Activated T-helper 17 cell treated with anti-CD3 and anti-CD28 coated beads, Interleukin-2, amount 50 U/mL, for 72 hours (primary cell): ENCODE measurements at regions not wholly inside any gene's neighbourhood (a gene's known extent, or its start where the extent isn't known, plus 50 kb on each side); places are given as distances from the start of the nearest gene placed in this dataset.
"Not testable (repeated sequence)": the region's sequence is repeated elsewhere in the genome, so short reads cannot be mapped to it uniquely, and the experiment has no call there.

Source experiments
- ATAC-seq: fragments of 150-1000 bp; cut with Tn5 transposase; replicated peaks from 2 replicates; pipeline ENCODE4 v1.10.0; 2021; ENCODE audit warnings: mild to moderate bottlenecking, moderate library complexity
- H3K27ac Mint-ChIP-seq: one replicate; pipeline ENCODE4 v1.8.0; 2022; ENCODE audit warnings: mixed read lengths
- H3K27me3 Mint-ChIP-seq: one replicate; pipeline ENCODE4 v1.8.0; 2022; ENCODE audit warnings: mixed read lengths
- H3K36me3 Mint-ChIP-seq: one replicate; pipeline ENCODE4 v1.8.0; 2022; ENCODE audit warnings: low read depth, mild to moderate bottlenecking, mixed read lengths
- H3K4me1 Mint-ChIP-seq: one replicate; pipeline ENCODE4 v1.8.0; 2022; ENCODE audit warnings: mixed read lengths
- H3K4me3 Mint-ChIP-seq: one replicate; pipeline ENCODE4 v1.8.0; 2022; ENCODE audit warnings: mild to moderate bottlenecking, mixed read lengths
- H3K9me3 Mint-ChIP-seq: one replicate; pipeline ENCODE4 v1.8.0; 2022; ENCODE audit warnings: mixed read lengths

DNA sequence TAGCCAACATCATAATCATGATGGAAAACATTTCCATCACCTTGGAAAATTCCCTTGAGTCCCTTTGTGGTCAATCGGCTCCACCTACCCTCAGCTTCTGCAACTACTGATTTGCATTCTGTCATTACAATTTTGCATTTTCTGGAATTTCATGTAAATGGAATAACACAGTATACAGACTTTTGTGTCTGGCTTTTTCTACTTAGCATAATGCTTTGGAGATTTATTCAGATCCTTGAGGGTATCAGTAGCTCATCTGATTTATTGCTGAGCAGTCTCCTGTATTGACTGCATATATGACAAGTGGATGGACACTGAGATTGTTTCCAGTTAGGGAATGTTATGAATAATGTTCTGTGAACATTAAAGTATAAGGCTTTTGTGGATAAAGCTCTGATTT, 358.3 kb downstream of the USP25 start:
- ATAC-seq, result no peak
- Mint-ChIP-seq H3K4me1 (no peaks in the 10 kb centered on the region), H3K27ac (no peak overlapping the region)

DNA sequence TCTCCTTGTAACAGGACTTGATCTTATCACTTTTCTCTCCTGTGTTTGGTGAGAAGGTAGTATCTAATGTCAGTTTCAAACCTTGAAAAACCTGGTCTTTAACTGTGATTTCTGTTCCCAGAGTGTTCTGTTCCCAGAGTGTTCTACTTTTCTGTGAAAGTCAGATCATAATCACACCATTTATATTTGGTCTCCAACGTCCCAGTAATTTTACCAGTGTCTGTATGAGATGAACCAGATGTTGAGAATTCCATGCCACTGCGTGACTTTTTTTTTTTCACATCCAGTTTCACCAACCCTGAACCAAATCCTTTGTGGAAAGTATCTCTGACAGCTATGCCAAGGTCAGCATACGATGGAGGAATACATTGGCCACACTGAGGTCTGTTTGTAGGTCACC, 365.2 kb downstream of the USP25 start:
- no peaks in the 10 kb centered on the region for H3K4me1 Mint-ChIP-seq
- no peaks in the 10 kb centered on the region for H3K9me3 Mint-ChIP-seq
- no peaks in the 10 kb centered on the region for H3K36me3 Mint-ChIP-seq
- H3K27me3 Mint-ChIP-seq, result no peaks in the 10 kb centered on the region
- H3K4me3 Mint-ChIP-seq, result no peak overlapping the region
- no peak for ATAC-seq
- no peak overlapping the region for H3K27ac Mint-ChIP-seq

More for the DNA sequence above, 358.3 kb downstream of the USP25 start:
- Mint-ChIP-seq H3K36me3 (no peaks in the 10 kb centered on the region), H3K27me3 (no peaks in the 10 kb centered on the region), H3K9me3 (no peaks in the 10 kb centered on the region), H3K4me3 (no peak overlapping the region)

DNA sequence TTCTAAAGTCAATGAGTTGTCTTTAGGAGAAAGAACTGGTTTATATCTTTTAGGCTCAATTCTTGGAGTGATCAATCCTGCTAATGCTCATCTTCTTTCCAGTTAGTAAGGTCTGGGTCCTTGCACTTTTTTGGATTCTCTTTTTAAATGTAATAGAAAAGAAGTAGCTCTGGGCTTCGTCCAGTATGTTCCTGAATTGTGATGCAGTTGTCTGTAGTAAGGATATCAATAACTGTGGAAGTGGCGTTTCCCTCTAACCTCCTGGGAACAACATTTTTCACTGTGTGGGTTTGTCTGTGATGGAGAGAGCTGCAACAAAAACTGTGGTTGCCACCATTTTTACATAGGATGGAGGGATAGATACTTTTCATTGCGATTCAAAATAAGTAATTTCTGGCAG, 367.2 kb downstream of the USP25 start:
- Mint-ChIP-seq H3K27me3 (no peaks in the 10 kb centered on the region), H3K9me3 (no peaks in the 10 kb centered on the region), H3K27ac (no peak overlapping the region), H3K4me1 (no peaks in the 10 kb centered on the region), H3K36me3 (no peaks in the 10 kb centered on the region), H3K4me3 (no peak overlapping the region)
- ATAC-seq, result no peak

DNA sequence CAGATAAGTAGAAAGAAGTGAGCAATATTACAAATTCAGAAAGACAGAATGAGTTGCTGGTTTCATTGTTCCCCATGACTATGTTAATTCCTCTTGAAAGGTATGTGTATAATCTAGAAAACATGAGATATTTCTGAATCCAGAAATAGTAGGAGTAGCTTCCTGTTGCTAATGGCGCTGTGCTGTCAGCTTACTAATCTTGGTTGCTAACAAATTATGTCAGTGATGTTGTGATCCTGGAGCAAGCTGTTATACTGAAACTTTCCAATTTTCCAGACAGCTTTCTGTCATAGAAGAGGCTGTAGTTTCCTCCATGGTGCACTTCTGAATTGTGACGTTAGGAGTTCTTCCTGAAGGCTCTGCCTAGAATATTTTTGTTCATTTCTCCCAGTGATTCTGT, 372.3 kb downstream of the USP25 start:
- no peak overlapping the region for H3K4me3 Mint-ChIP-seq
- no peaks in the 10 kb centered on the region for H3K27me3 Mint-ChIP-seq
- H3K9me3 Mint-ChIP-seq, result no peaks in the 10 kb centered on the region
- no peak for ATAC-seq
- H3K4me1 Mint-ChIP-seq, result no peaks in the 10 kb centered on the region
- H3K36me3 Mint-ChIP-seq, result no peaks in the 10 kb centered on the region
- no peak overlapping the region for H3K27ac Mint-ChIP-seq

DNA sequence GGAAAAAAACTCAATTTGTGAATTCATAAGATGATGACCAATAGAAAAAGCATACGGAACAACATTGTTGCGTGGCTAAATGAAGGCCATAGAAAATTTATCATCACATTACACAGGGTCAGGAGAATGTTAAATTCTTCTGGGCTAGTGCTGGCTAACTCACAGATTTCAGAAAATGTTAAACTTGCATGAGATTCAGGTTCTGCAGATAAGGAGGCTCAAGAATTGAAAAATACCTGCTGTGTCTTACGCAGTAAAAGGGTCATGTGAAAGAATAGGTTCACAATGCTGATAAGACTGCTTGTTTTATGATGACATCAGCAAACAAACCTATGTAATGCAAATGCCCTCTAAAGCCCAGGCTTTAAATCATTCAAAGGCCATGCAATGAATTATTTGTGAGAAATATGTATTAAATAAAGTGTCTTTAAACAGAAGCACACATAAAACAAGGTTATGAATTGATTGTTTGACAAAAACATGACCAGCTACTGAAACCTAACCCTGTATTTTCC, 378.8 kb downstream of the USP25 start:
- Mint-ChIP-seq H3K36me3 (no peaks in the 10 kb centered on the region), H3K27me3 (no peaks in the 10 kb centered on the region), H3K4me1 (no peaks in the 10 kb centered on the region), H3K4me3 (no peak overlapping the region), H3K9me3 (no peaks in the 10 kb centered on the region), H3K27ac (no peak overlapping the region)
- no peak for ATAC-seq

DNA sequence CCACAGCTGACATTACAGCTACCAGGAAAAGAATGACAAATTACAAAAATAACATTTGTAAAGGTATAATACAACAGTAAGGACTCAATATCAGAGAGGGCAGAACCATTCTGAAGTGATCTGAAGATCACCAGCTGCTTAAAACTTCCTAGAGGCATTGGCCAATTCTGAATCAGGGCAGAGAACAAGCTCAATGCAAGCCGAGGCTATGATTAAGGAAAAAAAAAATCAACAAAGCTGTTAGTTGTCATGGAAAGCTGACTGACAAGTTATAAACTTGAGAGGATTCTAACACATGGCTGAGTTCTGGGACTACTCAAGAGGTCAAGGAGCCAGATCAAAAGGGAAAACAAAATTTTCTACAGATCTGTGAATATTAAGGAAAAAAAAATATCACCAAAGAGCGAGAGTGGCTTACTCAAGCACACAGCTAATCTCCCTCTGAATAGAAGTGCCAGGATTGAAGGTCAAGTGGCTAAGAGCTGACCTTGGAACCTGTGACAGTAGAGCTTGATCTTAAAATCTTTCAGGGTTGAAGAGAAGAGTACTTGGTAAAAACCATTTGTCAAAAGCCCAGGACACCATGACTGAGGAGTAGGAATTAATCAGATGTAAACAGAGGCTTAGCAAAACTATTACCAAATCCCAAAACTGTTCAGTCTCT, 383.4 kb downstream of the USP25 start:
- no peaks in the 10 kb centered on the region for H3K27me3 Mint-ChIP-seq
- H3K4me3 Mint-ChIP-seq, result no peak overlapping the region
- no peak overlapping the region for H3K27ac Mint-ChIP-seq
- H3K4me1 Mint-ChIP-seq, result no peaks in the 10 kb centered on the region
- peaks cover 5% of the 10 kb centered on the region for H3K9me3 Mint-ChIP-seq
- no peaks in the 10 kb centered on the region for H3K36me3 Mint-ChIP-seq
- no peak for ATAC-seq

DNA sequence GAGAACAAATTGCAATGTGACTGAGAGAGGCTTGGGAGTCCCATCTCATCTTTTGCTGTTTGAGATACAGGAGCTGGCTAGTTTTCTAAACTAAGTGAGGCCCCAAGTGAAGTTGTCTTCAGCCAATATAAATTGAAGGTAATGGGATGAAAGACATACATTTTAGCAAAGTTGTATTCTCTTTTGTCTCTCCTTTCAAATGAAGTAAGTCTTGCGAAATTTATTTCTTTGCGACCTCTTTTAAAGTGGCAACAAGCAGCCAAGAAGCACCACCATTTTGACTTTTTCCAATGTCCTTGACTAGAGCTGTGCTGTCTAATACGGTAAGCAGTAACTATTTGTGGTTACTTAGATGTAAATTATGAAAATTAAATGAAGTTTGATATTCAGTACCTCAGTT, 385.7 kb downstream of the USP25 start:
- no peak for ATAC-seq
- Mint-ChIP-seq H3K4me3 (no peak overlapping the region), H3K27me3 (no peaks in the 10 kb centered on the region), H3K4me1 (no peaks in the 10 kb centered on the region), H3K9me3 (peaks cover 5% of the 10 kb centered on the region), H3K27ac (no peak overlapping the region), H3K36me3 (no peaks in the 10 kb centered on the region)

DNA sequence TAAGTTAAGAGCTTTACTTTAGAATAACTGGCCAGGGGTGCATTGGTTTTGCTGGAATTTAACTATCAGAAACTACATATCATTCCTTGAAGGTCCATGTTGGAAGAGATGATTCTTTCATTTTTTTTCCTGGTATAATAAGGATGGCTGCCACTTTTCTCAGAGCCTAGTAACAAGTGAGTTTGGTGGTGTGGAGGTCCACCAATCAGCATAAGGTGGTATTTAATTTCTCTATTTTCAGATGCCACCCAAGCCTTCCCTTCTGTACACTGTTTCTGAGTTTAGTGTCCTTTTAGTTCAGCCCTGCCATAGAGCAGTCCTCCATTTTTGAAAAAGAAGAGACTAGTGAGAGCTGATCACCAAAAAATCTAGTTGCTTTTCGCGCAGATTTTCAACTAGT, 386.3 kb downstream of the USP25 start:
- Mint-ChIP-seq H3K36me3 (no peaks in the 10 kb centered on the region), H3K4me1 (no peaks in the 10 kb centered on the region), H3K4me3 (no peak overlapping the region), H3K27ac (no peak overlapping the region), H3K9me3 (peaks cover 5% of the 10 kb centered on the region), H3K27me3 (no peaks in the 10 kb centered on the region)
- no peak for ATAC-seq

DNA sequence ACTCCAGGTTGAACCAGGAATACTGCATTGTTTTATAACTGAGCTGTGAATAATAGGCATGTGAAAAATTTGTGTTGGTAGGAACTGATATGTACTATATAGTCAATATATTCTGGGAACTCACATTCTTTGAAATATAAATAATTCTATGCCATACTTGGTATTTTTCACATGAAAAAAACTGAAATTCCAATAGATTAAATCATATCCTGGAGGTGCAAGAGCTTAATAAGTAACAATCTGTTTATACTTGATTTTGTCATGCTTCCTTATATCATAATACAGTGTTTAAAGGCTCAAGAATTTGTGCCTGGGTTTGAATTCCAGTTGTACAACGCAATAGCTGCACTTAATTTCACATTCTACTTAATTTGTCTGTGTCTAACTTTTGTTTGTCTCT, 387.0 kb downstream of the USP25 start:
- Mint-ChIP-seq H3K4me3 (no peak overlapping the region), H3K9me3 (peaks cover 5% of the 10 kb centered on the region), H3K36me3 (no peaks in the 10 kb centered on the region), H3K4me1 (no peaks in the 10 kb centered on the region), H3K27ac (no peak overlapping the region), H3K27me3 (no peaks in the 10 kb centered on the region)
- ATAC-seq, result no peak

DNA sequence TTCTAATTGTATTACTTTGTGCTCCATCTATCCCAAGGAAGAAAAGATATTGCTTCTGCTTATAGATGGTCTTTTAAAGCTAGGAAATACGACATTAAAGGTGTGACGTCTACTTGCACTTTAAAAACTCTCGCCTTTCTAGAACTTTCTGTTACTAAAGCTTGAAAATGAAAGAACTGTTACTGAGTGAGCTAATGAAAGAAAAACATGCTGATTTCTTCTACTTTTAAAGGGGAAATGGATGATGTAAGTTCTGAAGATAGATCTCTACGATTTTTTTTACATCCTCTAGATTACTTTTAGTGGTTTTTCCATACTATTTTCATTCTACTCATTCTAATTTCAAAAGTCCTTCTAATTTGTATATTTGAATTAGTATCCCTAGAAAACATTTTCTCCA, 387.5 kb downstream of the USP25 start:
- no peaks in the 10 kb centered on the region for H3K36me3 Mint-ChIP-seq
- no peak overlapping the region for H3K27ac Mint-ChIP-seq
- H3K4me1 Mint-ChIP-seq, result no peaks in the 10 kb centered on the region
- no peak overlapping the region for H3K4me3 Mint-ChIP-seq
- no peak for ATAC-seq
- H3K9me3 Mint-ChIP-seq, result peaks cover 5% of the 10 kb centered on the region
- no peaks in the 10 kb centered on the region for H3K27me3 Mint-ChIP-seq

DNA sequence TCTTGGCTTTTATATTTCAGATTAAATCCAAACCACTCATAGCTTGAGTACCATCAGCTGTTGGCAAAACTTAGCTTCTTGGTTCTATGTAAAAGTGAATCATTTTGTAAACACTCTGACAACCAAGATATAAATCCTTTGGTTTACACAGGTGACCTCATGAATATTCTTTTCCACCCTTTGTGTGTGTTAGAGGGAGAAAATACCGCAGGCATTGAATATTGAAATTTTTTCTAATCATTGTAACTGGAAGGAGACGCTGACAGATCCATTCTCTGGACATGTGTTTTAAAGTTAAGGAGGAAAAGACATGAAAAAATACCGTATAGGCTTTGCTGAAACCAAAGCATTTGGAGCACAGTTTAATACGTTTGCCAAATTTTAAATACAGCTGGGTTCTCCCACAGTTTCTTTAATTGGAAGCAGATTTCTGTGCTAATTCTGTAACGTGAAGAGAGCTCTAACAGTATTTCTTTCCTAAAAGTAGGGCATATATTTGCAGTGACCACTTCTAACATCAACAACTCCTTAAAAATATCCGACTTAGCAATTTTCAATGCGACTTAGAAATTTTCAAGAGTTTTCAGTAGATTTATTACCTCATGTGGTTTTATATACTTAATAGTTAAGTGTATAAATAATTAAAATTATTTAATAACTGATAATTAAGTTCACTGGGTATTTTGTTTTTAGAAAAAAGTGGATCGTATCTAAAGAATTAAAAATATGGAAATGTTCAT, 388.2 kb downstream of the USP25 start:
- no peak overlapping the region for H3K4me3 Mint-ChIP-seq
- H3K27ac Mint-ChIP-seq, result no peak overlapping the region
- H3K4me1 Mint-ChIP-seq, result no peaks in the 10 kb centered on the region
- no peak for ATAC-seq
- H3K27me3 Mint-ChIP-seq, result no peaks in the 10 kb centered on the region
- H3K36me3 Mint-ChIP-seq, result no peaks in the 10 kb centered on the region
- peaks cover 5% of the 10 kb centered on the region for H3K9me3 Mint-ChIP-seq

DNA sequence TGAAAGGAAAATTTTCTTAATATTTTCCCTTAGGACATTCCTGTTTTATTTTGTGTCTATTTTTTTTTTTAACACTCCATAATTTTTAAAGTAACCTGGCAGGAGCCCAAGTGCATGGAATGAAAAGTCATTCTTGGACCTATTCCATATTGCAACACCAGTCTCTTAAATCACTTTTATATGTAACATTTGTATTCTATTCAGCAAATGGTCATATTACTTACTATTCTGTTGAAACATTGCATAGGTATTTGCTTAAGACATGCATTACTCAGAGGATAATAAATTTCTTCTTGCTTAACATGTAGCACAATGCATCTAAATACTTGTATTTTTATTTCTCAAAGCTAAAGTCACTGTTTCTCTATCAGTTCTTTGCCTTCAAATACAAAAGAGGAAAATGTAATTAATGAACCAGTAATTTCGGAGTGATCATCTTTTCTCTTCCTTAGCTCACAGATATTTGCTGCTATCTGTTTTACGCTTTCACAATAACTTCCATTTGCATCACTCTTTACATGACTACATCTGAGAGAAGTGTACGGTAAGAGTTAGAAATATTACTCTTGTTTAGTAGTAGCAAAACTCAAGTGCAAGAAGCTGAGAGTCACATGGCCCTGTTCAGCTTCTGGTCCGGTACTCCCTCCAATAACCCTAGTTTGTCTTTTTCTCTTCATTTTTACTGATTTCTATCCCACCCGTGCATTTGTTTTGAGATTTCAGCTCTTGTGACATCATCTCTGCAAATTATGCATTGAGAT, 394.8 kb downstream of the USP25 start:
- no peaks in the 10 kb centered on the region for H3K36me3 Mint-ChIP-seq
- no peaks in the 10 kb centered on the region for H3K9me3 Mint-ChIP-seq
- no peaks in the 10 kb centered on the region for H3K4me1 Mint-ChIP-seq
- no peak overlapping the region for H3K4me3 Mint-ChIP-seq
- ATAC-seq, result no peak
- H3K27me3 Mint-ChIP-seq, result no peaks in the 10 kb centered on the region
- no peak overlapping the region for H3K27ac Mint-ChIP-seq

DNA sequence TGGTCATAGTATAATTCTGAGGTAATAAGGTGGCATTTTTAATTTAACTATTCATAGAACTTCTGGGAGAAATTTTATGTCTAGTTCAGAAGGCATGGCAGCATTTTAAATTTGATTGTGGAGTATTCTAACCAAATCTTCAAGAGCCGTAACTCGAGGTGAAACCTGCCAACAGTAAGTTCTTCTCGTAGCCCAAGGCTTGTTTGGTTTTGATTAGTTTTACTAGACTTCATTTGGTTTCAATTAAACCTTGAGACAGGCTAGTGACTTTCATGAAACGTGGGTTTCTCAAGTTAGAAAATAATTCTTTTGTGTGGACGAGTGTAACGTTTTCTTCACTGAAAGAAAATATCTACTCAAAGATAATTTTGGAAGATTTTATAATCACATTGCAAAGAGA, 395.5 kb downstream of the USP25 start:
- no peak for ATAC-seq
- no peaks in the 10 kb centered on the region for H3K36me3 Mint-ChIP-seq
- H3K9me3 Mint-ChIP-seq, result peaks cover 6% of the 10 kb centered on the region
- no peak overlapping the region for H3K27ac Mint-ChIP-seq
- H3K4me3 Mint-ChIP-seq, result no peak overlapping the region
- H3K27me3 Mint-ChIP-seq, result no peaks in the 10 kb centered on the region
- H3K4me1 Mint-ChIP-seq, result no peaks in the 10 kb centered on the region

DNA sequence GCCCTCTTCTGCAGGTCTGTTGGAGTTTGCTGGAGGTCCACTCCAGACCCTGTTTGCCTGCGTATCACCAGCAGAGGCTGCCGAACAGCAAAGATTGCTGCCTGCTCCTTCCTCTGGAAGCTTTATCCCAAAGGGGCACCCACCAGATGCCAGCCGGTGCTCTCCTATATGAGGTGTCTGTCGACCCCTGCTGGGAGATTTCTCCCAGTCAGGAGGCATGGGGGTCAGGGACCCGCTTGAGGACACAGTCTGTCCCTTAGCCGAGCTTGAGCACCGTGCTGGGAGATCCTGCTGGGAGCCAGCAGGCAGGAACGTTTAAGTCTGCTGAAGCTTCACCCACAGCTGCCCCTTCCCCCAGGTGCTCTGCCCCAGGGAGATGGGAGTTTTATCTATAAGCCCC, 402.7 kb downstream of the USP25 start:
- not testable (repeated sequence) for H3K4me1 Mint-ChIP-seq, H3K27ac Mint-ChIP-seq, H3K36me3 Mint-ChIP-seq, ATAC-seq, H3K4me3 Mint-ChIP-seq, H3K27me3 Mint-ChIP-seq
- H3K9me3 Mint-ChIP-seq, result peaks cover 13% of the 10 kb centered on the region

DNA sequence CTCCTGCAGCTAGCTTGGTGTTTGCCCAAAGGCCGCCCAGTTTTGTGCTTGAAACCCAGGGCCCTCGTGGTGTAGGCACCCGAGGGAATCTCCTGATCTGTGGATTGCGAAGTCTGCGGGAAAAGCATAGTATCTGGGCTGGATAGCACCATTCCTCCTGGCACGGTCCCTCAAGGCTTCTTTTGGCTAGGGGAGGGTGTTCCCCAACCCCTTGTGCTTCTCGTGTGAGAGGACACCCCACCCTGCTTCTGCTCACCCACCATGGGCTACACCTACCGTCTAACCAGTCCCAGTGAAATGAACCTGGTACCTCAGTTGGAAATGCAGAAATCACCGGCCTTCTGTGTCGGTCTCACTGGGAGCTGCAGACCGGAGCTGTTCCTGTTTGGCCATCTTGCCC, 403.5 kb downstream of the USP25 start:
- Mint-ChIP-seq H3K36me3 (no peaks in the 10 kb centered on the region), H3K27ac (no peak overlapping the region), H3K9me3 (peaks cover 13% of the 10 kb centered on the region), H3K27me3 (no peaks in the 10 kb centered on the region), H3K4me3 (no peak overlapping the region), H3K4me1 (no peaks in the 10 kb centered on the region)
- ATAC-seq, result no peak
